Eye (tissue), 1 donor: ENCODE measurements at regions not wholly inside any gene's neighbourhood (a gene's known extent, or its start where the extent isn't known, plus 50 kb on each side); places are given as distances from the start of the nearest gene placed in this dataset.

Source experiments
- DNase-seq: peaks from one replicate; pipeline ENCODE4 v3.0.0-alpha.2; 2015

DNA sequence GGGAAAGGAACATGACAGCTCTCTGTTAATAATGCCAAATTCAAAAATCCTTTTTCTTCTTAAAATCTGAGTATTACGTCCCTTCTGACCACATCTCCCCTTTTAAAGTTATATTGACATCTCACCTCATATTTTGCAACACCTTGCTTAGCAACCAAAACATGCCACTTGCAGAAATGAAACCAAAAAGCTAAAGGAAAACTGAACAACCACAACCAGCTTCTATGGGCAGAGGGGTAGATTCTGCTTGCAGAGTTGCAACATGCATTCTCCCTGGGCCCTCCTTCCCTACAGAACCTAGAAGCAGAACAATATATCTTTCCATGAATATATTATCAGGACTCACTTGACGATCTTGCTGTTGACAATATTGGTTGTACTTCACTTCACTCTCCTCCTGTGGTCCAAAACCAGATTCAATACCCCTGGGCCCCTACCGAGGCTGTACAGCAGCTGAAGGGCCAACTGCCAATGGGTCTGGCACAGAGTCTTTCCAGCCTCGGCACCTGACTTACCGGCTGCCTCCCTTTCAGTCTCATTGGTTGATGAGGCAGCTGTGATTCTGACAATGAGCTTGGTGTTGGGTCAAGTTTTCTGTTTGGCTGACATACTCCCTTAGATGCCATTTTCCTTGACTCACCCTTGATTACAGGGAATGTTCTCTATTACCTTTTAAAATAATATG, 616.6 kb downstream of the ZEB2 start:
- no peak for DNase-seq

DNA sequence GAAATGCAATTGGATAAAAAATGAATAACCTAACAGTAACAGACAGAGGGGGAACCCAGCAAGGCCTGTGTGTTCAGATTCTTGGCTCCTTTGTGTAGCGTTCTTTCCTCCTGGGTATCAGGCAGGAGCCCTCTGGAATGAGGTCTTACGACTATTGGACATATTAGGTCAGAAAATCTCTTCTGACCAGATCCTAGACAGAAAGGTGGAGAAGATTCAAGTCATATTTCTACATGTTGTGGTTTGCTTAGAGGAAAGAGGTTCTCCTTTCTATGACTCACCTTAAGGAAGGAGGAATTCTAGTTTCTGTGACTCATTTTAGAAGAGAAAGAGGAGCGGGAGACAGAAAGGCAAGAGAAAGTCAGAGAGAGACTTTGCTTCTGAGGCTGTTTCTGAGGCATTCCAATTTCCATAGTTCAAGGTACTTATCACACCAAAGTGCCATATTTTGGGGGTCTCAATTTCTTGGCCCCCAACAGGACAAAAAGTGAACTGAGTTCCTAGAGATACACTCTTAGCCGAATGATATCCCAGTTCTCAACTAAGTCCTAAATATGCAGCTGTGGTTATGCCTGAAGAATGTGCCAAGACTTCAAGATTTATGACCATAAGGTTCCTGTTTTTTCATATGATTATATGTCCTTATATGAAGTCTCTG, 618.6 kb downstream of the ZEB2 start:
- DNase-seq: no peak

DNA sequence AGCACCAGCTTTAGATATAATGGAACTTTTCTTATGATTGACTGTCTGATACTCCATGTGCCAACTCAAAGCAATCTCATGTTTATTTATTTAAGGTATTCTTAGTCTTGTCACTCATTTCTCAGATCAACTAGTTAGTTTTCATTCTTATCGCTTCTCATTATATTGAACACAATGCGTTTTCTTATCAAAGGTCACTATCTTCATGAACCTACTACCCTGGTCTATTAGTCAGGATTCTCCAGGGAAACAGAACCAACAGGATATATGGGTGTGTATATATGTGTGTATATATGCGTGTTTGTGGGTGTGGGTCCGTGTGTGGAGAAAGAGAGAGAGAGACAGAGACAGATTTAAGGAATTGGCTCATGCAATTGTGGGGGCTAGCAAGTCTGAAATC, 619.9 kb downstream of the ZEB2 start:
- DNase-seq: no peak

DNA sequence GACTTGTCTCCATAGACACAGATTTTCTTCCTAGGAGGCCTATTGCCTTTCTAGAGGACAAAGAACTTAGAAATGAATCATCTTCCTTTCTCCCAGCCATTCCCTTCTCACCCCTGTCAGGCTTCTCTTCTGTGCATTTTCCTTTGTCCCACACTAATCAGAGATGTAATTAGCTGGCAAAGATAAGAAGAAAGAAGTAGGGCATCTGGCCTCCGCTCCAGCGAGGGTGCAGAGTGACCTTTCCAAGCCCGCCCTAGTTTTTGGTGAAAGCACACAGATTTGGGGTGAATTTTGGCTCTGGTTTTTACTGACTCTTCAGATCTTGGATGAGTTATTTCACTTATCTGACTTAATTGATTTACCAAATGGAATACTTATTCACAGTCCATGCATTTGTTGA, 626.5 kb downstream of the ZEB2 start:
- no peak for DNase-seq

DNA sequence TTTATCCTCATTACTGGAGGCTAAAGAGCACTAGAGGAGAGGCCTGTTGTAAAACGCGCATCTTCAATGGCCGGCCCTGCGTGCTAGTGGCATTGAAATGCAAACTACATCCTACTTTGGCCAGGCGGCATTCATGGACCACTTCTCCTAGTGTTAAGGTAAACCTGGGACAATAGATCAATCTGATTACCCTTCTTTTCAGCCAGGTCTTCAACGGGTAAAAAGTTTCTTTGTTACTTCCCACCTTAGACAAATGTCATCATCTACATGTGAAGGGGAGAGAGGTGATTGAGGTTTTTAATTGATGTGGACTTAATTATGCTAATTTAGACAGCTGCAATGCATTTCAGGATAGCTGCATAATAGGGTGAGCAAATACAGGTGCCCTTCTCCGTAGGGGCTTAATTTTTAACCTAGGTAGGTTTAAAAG, 628.0 kb downstream of the ZEB2 start:
- no peak for DNase-seq

DNA sequence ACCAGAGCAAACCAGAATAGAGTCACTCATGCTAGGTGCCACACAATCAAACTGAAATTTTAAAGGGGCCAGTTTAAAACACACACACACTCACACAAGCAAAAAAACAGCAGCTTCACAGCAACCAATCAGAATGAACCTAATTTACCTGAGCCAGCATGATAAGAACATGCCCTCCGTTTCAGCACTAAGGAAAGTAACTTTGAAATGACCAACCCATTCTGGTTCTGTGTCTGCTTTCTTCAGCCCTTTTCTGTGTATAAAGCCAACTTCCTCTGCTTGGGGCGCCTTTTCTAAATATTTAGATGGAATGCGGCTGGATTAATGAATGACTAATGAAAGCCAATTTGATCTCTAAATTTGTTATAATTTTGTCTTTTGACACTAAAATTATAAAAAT, 629.1 kb downstream of the ZEB2 start:
- no peak for DNase-seq

DNA sequence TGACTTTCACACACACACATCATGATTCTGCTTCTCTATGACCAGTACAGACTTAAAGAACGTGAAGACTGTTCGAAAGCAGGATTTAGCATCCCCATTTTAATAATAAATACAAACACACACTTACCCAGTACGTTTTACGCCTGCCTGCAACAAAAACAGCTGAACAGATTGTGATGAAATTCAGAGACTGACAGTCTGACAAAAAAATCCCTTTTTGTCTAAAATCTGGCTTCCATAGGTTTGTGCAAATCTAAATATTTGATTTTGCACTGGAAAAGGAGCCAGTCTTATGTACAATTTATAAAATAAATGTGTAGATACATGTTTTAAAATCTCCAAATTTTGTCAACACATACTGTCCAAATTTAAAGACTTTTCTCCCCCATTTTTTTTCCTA, 630.7 kb downstream of the ZEB2 start:
- no peak for DNase-seq

DNA sequence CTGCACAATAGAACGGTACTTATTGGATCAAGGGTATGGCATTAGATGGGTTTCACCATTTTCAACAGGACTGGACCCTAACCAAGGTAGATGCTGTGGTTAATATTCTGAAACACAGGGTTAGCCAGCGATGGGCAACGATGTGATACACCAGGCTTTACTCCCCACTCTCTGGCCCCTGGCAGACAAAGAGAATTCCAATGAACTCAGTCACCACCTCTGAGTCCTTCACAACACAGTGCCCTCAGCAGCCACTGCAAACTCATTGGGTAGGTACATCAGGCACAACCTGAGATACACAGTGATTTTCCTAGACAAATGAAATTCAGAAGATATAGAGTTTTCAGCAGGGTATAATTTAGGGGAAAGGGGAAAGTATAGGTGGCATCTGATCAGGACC, 634.5 kb downstream of the ZEB2 start:
- DNase-seq: no peak

DNA sequence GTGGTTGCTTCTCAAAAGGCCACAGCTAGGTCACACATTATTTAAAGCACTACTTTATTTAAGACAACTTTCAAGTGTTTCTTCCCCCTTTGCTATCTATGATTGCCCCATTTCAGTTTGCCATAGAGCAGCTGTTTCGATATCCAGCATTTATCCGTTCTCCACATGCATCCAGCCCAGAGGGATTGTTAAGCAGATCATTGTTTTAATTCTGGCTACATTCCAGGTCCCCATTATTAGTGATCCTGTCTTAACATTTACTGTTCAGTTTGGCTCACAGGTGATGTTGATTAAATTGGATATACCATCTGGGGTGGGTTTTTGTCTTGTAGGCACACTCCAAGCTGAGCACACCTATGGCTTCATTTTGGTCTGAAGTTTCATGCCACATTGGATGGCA, 638.7 kb downstream of the ZEB2 start:
- no peak for DNase-seq

DNA sequence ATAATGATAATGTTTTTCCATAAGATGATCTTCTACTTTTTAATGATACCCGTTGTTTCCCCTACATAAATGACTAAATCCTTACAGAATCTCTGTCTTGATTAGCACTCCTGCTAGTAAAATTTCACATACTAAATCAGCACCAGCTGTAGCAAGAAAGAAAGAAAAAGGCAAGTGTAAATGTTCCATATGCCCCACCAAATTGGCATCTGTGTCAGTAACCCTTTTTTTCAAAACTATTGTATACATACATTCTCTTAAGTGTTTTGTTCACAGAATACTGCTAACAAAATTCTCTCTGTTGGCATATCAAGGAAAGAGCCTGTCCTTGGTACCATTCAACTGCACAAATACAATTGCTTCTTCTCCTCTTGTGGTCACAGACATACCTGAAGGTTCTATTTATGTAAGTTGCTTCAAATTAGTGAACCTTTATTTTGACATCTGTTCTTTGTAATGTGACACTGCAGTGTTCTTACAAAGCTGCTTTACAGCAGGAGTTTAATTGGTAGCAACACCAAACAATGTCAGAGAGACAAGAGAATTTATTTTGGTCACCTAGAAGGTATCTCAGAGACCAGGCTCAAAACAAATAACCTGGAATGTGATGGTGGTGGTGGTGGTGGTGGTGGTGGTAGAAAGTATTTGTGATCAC, 641.9 kb downstream of the ZEB2 start:
- DNase-seq: no peak

DNA sequence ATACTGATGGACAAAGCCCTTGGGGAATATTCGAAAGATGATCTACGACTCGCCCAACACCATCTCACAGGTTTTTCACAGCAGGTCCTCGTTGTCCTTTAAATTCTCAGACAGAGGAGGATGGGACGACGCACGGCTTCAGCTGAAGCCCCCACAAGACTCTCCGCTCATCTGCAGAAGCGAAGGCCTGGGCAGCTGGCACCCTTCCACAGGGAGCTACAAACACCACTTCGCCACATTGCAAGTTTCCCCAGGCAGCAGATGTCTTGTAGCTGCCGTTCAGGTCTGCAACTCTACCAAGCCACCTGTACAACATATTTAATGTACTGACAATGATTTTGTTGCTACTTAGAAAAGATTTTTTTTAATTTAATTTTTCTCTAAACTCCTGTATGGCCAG, 642.9 kb downstream of the ZEB2 start:
- no peak for DNase-seq

DNA sequence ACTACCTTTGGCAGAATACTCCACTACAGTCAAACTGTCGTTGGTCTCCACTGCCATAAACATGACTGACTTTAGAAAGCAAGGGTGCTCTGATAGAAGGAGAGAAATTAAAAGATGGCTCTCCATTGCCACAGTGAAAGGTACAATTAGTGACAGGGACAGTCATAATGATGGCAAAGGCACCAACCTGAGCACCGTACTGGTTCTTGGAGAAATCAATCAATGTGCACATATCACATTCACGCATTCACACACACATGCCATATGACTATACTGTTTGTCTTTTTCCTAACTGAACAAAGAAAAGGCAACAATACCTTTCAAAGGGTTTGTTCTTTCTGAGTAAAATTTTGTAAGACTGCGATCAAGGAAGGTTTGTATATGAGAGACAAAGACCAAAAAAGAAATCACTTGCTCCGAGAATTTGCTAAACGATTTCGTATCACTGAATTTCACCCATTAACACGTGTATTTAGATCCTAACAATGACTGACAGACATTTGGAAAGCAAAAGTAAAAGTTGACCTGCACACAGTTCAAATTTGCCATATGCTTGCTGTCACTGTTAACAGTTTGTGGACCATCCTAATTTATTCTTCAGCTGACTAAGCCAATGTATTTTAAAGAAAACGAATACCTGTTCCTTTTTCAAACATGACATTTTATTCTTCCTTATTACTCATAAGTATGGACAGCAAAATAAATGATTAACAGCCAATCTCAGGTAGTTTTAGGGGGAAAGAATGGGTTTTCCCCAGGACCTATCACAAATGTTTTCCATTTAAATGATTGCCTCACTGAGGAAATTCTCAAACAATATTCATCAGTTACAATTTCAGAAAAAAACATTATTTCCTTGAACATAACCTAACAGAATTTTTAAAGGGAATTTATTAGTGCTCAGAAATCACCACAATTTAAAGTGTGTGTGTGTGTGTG, 644.4 kb downstream of the ZEB2 start:
- DNase-seq: no peak

DNA sequence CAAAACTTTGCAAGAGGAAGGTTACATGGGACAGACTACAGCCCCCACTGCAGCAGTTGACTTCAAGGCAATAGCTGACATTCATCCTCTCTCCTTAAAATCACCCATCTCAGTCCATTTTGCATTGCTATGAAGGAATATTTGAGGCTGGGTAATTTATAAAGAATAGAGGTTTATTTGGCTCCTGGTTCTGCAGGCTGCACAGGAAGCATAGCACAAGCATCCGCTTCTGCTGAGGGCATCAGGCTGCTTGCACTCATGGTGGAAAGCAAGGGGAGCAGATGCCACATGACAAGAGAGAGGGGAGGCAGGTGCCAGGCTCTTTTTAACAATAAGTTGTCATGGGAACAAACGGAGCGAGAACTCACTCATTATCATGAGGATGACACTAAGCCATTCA, 646.0 kb downstream of the ZEB2 start:
- DNase-seq: no peak

DNA sequence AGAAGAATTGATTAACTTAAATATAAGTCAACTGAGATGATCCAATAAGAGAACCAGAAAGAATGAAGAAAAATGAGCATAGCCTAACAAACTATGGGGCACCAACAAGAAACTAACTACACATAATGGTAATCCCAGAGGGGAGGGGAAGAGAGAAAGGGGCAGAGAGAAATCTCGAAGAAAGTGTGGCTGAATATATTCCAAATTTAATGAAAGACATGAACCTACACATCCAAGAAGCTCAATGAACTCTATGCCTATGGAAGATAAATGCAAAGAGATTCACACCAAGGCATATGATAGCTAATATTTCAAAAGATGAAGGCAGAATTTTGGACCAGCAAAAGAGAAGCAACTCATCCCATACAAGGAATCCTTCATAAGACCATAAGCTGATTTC, 649.2 kb downstream of the ZEB2 start:
- no peak for DNase-seq

DNA sequence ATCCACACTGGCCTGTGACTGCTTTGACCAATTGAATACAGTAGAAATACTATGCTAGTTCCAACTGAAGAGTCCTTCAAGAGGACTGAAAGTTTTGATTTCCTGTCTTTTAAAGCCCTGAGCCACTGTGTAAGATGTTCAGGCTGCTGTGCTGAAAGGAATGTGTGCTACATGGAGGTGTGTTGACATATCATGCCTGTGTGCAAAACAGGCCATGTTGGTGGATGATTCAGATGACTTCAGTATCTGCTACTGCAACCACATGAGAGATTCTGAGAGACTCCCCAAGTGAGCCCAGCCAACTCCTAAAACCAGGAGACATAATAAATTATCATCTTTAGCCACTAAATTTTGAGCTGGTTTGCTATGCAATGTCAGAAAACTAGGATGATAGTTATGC, 662.9 kb downstream of the ZEB2 start:
- no peak for DNase-seq

DNA sequence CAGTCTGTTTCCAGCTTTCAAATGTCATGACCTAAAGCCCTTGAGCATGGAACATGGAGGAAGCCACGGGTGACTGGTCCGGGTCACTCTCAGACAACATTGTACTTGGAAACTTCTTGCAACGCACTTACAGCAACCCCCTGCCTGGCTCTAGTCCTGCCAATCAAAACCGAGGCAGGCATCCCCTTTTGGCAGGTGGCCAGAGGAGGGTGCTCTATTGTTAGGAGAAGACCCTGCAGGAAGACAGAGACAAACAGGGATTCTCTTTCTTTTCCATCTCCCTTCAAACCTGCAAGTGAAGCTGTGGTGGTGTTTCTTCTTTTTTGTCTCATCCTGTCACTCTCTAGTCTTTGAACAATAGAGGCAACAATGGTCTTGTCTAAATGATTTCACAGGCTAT, 667.2 kb downstream of the ZEB2 start:
- DNase-seq: peak; percentile 73

DNA sequence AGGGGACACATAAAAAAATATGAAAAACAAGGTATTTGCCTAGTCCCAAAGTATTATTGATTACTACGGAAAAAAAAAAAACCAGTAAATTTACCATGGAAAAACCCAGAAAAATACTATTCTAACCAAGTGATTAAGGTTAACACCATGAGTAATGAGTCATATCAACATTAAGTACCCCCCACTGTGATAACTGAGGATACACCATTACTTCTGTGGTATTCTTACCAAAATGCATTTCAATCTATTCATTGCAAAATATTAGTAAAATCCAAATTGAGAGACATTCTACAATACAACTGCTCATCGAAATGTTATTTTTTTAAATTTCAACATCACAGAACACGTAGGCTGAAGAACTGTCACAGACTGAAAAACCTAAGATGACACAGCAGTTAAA, 669.8 kb downstream of the ZEB2 start:
- DNase-seq: no peak

DNA sequence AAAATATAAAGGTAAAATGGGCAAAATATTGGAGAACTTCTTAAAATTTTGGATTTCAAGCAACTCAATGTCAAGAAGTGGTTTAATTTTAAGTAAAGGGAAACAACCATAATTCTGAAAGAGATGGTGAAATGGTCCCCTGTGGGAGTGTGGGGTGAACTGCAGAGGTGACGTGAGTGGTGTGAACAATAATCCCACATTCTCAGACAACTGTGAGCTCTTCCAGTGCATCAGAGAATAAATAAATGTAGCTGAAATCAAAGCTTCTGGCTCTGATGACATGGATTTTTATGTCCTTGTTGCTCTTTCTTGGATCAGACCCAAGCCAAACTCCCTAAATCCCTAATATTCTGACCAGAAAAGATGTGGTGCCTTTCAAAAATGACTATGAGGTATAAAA, 672.7 kb downstream of the ZEB2 start:
- DNase-seq: no peak

DNA sequence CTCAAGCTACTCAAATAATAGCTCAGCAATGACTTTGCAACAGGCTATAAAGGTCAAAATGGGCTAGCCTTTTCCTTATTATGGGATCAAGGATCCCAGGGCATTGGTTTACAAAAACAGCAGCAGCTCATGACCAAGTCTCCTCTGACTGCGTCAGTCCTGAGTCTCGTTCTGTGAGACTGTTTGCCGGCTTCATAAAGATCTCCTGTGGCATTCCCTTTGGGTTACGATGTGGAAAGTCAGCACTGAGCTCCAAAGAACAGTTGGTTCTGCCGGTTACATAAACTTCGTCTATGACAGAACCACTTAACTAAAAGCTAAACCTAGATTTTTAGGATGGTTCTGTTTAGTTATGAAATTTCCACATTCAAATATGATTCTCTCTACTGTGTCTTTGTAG, 674.9 kb downstream of the ZEB2 start:
- no peak for DNase-seq

DNA sequence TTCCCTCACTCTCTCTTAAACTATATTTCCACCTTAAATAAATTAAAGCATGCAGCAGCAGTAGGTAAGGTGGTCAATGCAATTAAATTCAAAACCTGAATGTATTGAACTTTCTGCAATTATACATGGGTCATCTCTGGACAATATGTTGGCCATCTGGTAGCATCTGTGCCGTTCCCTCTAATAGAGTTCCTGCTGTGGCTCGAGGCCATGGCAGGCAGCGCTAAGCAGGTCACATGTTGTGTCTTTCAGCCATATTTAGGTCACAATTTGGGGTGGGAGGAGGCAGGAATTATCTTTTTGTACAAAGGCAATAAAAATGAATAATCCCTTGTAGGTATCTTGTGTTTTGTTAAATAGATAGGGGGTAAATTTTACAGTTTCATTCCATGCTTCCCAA, 676.2 kb downstream of the ZEB2 start:
- peak; percentile 74 for DNase-seq

DNA sequence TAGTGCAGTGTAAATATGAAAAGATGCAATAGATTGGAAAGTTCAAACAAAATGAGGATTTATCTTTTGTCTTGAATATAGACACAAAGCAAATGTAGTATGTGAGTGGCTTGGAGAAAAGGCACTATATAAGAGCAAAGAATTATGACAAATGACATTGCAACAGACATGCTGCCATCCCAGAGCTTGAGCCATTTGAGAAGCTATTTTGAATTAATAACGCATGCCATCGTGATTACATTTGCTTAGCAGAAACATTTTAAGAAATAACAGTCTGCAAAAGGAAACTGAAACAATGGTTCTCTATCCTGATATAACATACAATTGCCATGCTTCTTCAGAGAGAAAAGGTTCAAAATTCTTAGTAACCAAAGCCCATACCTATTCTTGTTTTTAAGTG, 677.1 kb downstream of the ZEB2 start:
- DNase-seq: no peak

DNA sequence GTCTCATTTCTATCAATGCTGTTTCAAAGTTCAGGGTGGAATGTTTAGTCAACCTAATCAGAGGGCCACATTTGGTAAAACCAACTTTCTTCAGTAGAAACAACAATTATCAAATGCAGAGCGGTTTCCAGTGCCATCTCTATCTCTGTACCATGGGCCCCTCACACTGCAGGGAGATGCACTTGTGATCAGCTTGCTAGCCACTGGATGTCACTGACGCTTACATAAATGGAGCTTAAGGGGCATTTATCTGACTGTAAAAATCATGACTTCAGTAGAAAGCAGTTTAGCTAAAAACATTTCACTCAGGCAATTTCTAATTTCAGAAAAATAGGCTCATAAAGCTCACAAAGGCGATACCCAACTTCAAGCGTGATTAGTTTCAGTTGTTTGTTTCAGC, 678.0 kb downstream of the ZEB2 start:
- peak; percentile 54 for DNase-seq

DNA sequence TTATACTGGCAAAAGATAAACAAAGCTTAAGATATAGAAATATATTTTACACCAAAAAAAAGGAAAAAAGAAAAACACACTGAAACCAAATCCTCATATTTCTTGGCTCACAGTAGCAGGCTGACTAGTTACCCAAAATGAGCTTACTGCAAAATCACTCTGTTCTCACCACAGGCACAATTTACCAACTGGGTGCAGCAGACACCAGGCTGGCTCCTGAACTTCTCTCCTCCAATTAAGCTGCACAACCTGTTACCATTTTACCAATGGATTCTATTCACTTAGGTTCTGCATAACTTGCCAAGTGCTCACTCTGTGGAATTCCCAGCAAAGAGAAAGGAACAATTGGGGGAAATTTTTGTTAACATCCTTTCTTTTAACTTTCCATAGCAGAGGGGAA, 679.3 kb downstream of the ZEB2 start:
- DNase-seq: no peak
